Heart right ventricle (tissue), 16 donors: ENCODE measurements at regions not wholly inside any gene's neighbourhood (a gene's known extent, or its start where the extent isn't known, plus 50 kb on each side); places are given as distances from the start of the nearest gene placed in this dataset.

Source experiments
- ATAC-seq, 8 donors: fragments of 200-7000 bp; cut with Tn5 transposase; one replicate each; pipeline ENCODE4 v1.9.1; 2020; ENCODE audit warnings: mild to moderate bottlenecking in 8 of 8, moderate library complexity in 8 of 8, moderate number of reproducible peaks in 1 of 8
- DNase-seq, 2 donors: peaks; one replicate each; pipeline ENCODE4 v3.0.0-alpha.2; 2020
- H3K27ac ChIP-seq, 10 donors: fragments of 200-600 bp; sonication (generic) in 2 of 10; one replicate each; pipeline versions ENCODE4 v1.5.0 to v1.8.0; 2020 to 2022; ENCODE audit warnings: mild to moderate bottlenecking in 3 of 10
- H3K27me3 ChIP-seq, 7 donors: fragments of 200-600 bp; one replicate each; pipeline ENCODE4 v1.8.0; 2021 to 2022; ENCODE audit warnings: mild to moderate bottlenecking in 2 of 7
- H3K36me3 ChIP-seq, 9 donors: fragments of 200-600 bp; sonication (generic) in 1 of 9; one replicate each; pipeline versions ENCODE4 v1.5.0 to v1.8.0; 2020 to 2022; ENCODE audit warnings: mild to moderate bottlenecking in 2 of 9
- H3K4me1 ChIP-seq, 9 donors: fragments of 200-600 bp; sonication (generic) in 1 of 9; one replicate each; pipeline versions ENCODE4 v1.5.0 to v1.8.0; 2020 to 2022; ENCODE audit warnings: mild to moderate bottlenecking in 4 of 9
- H3K4me3 ChIP-seq, 10 donors: fragments of 200-600 bp; sonication (generic) in 2 of 10; one replicate each; pipeline versions ENCODE4 v1.5.0 to v1.8.0; 2020 to 2022; ENCODE audit warnings: mild to moderate bottlenecking in 7 of 10, moderate library complexity in 2 of 10
- H3K9me3 ChIP-seq, 11 donors: fragments of 200-600 bp in 10 of 11; sonication (generic) in 2 of 11; one replicate each; pipeline versions ENCODE4 v1.5.0 to v1.8.0; 2013 to 2022; ENCODE audit warnings: mild to moderate bottlenecking in 2 of 11, control low read depth in 1 of 11, moderate library complexity in 1 of 11
- WGBS, 2 donors: extraction: QIAGEN DNeasy Blood & Tissue Kit; methylation state at CpG; one replicate each; pipeline ENCODE4 v1.1.7; 2013; ENCODE audit warnings: inconsistent platforms in 1 of 2; 5-methylcytosine and 5-hydroxymethylcytosine counted together
- intact Hi-C, 10 donors: fragments of 100-400 bp; cut with DNase I; formaldehyde crosslinking; loops; one replicate each; pipeline versions ENCODE4 v1.11.1 to v1.14.2; 2022
- TF ChIP-seq, protein P1 (sequence below), 9 donors: fragments of 200-600 bp; sonication (generic) in 2 of 9; IDR thresholded peaks; one replicate each; pipeline versions ENCODE4 v1.5.0 to v1.8.0; 2021 to 2022; ENCODE audit warnings: antibody characterized with exemption in 9 of 9, mild to moderate bottlenecking in 5 of 9, moderate library complexity in 1 of 9
- donor health status: Arrhythmogenic right ventricular cardiomyopathy.
- donor health status: ischemic (EF 13 %, LVEDD 7.1; RV severe dilation, severe dysfunction).
- donor health status: healthy with polysubstance abuse.
- donor health status: DM: no; HTN: yes; CAD: no.
- donor health status: DM: no; HTN: no; CAD: no.
- donor health status: ischemic (EF 25% LVEDD 6.9; RV normal size, moderate dysfunction).
- donor health status: ischemic (EF 25% LVEDD 5.7; RV mildly dilated, moderate dysfunction).
- donor health status: healthy.
- donor health status: DM: yes; HTN: yes; CAD: no.
- donor health status: Ischemic cardiomyopathy.
- donor health status: ischemic (EF 35%, LVEDD 5.7; RV mildly dilated, moderate dysfunction).
- donor health status: nonischemic (EF 11% LVEDD 7.7; RV severe dilation, severe dysfunction).
- donor health status: DM: yes; HTN: yes; CAD: no.
- donor health status: PGD.
- donor health status: ischemic (EF 29% LVEDD 5.4; RV normal size, mild dysfunction).
- donor health status: nonischemic (EF 23%, LVEDD 6.1; RV moderate dilation, normal function).

DNA sequence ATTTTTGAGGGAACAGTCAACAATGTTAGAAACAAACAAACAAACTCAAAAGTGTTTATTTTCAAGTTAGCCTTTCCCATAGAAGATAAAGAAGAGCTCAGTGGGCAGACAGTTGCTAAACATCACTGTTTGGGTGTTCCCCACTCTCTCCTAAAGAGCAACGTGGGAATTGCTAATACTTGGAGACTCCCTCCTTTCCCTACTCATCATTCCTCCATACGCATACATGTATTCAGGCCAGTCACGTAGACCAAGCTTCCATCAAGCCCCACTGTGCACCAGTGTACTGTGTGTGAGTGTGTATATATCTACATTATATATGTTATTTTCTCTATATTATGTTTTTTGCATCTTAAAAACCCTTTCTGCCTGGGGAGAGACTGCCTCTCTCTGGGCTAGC is 115.0 kb upstream of the EGFLAM start:
- Histone ChIP-seq H3K4me3 (no peak overlapping the region), H3K9me3 (no peaks in the 10 kb centered on the region), H3K4me1 (no peaks in the 10 kb centered on the region), H3K36me3 (no peaks in the 10 kb centered on the region), H3K27ac (no peak overlapping the region), H3K27me3 (peaks cover 0 to 3% (median 0%) of the 10 kb centered on the region in 7 donors)
- DNase-seq (no peak), ATAC-seq (no peak)
- intact Hi-C loops = no loop called here
- WGBS, 2 donors = 82% methylated on average over 3 of the region's 3 CpGs
- TF ChIP-seq, protein P1, sequence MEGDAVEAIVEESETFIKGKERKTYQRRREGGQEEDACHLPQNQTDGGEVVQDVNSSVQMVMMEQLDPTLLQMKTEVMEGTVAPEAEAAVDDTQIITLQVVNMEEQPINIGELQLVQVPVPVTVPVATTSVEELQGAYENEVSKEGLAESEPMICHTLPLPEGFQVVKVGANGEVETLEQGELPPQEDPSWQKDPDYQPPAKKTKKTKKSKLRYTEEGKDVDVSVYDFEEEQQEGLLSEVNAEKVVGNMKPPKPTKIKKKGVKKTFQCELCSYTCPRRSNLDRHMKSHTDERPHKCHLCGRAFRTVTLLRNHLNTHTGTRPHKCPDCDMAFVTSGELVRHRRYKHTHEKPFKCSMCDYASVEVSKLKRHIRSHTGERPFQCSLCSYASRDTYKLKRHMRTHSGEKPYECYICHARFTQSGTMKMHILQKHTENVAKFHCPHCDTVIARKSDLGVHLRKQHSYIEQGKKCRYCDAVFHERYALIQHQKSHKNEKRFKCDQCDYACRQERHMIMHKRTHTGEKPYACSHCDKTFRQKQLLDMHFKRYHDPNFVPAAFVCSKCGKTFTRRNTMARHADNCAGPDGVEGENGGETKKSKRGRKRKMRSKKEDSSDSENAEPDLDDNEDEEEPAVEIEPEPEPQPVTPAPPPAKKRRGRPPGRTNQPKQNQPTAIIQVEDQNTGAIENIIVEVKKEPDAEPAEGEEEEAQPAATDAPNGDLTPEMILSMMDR (IDR thresholded peaks at IDR 0.05) = no peak

DNA sequence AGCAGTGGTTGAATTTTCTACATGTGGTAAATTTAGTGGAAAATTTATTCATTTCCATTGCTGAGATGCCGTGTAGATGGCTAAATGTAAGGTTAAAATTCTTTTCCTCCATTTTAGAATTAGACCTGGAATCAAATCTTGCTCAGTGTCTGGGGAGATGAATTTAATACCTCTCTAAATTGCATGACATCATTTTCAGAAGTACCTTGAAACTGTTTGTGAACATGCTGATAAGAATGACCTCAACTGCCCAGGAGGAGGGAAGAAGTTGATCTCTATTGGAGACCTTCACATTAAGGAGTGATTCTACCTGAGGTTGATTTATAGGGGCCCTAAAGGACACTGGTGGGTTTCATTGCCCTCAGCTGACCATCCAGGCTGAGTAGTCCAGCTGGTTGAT is 116.7 kb upstream of the EGFLAM start:
- no peak for DNase-seq
- TF ChIP-seq, protein P1 (IDR thresholded peaks at IDR 0.05) = no peak
- Histone ChIP-seq H3K4me1 (no peaks in the 10 kb centered on the region), H3K9me3 (no peaks in the 10 kb centered on the region), H3K36me3 (no peaks in the 10 kb centered on the region), H3K4me3 (no peak overlapping the region), H3K27ac (no peak overlapping the region), H3K27me3 (peaks cover 0 to 9% (median 0%) of the 10 kb centered on the region in 7 donors)
- 88 to 94% methylated on average over 1 of the region's 1 CpG for WGBS, 2 donors
- intact Hi-C loops = no loop called here
- no peak for ATAC-seq

DNA sequence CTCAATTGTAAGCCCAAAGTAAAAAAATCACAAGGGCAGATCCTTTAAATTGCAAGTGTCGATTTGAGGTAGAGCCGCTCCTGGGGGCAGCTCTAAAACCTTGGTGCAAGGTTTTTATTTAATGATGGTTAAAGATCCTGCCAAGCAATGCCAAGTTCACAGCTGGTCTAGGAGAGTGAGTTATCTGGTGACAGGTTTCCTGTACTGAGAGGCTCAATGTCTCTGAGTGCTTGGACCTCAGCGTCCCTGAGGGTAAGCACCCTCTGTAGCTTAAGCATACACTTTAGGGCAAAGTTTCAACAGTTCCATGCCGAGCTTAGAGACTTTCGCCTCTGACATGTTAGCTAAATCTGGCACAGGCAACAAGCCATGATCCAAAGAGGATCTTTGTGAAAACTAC is 119.8 kb upstream of the EGFLAM start:
- DNase-seq = no peak
- no peak overlapping the region for H3K27ac ChIP-seq
- peaks cover 0 to 9% (median 0%) of the 10 kb centered on the region in 7 donors for H3K27me3 ChIP-seq
- H3K36me3 ChIP-seq = no peaks in the 10 kb centered on the region
- TF ChIP-seq, protein P1 (IDR thresholded peaks at IDR 0.05) = no peak
- no peaks in the 10 kb centered on the region for H3K4me1 ChIP-seq
- no peak for ATAC-seq
- no peaks in the 10 kb centered on the region for H3K9me3 ChIP-seq
- intact Hi-C loops = no loop called here
- 72 to 76% methylated on average over 5 of the region's 5 CpGs for WGBS, 2 donors
- no peak overlapping the region for H3K4me3 ChIP-seq

DNA sequence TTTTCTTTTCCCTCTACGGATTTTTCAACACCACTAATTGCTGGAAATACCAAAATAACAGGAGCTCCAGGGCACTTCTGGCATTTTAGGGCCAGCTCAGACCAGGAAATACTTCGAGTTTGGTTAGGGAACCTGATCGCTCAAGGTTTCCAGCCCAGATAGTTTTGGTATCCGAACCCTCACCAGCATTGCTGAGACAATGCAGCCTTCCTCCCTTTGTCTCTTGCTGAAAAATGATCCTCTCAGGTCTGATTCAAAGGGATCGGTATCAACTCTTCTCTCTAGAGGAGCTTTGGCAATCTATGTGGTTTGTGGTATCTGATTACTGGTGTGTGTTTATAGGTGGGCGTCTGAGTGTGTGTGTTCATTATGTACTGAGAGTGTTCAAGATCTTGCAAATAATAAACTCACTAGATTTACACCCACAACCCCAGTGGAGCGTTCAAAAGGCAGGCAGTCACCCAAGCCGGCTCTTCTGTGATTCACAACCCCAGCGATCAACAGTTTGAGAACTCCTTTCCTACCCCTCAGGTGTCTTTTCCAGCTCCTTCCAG is 122.8 kb upstream of the EGFLAM start:
- H3K4me3 ChIP-seq = no peak overlapping the region
- peaks cover 0 to 9% (median 0%) of the 10 kb centered on the region in 7 donors for H3K27me3 ChIP-seq
- DNase-seq = no peak
- TF ChIP-seq, protein P1 (IDR thresholded peaks at IDR 0.05) = no peak
- intact Hi-C loops = no loop called here
- no peak overlapping the region for H3K27ac ChIP-seq
- no peaks in the 10 kb centered on the region for H3K9me3 ChIP-seq
- 82 to 87% methylated on average over 9 of the region's 9 CpGs for WGBS, 2 donors
- ATAC-seq = no peak
- H3K4me1 ChIP-seq = no peaks in the 10 kb centered on the region
- no peaks in the 10 kb centered on the region for H3K36me3 ChIP-seq
